Activated naive CD8-positive, alpha-beta T cell treated with anti-CD3 and anti-CD28 coated beads, Interleukin-2, amount 50 U/mL, for 24 hours (primary cell): ENCODE measurements at regions not wholly inside any gene's neighbourhood (a gene's known extent, or its start where the extent isn't known, plus 50 kb on each side); places are given as distances from the start of the nearest gene placed in this dataset.
"Not testable (repeated sequence)": the region's sequence is repeated elsewhere in the genome, so short reads cannot be mapped to it uniquely, and the experiment has no call there.

ENCODE experiments used
- ATAC-seq: fragments of 150-1000 bp; cut with Tn5 transposase; one replicate; pipeline ENCODE4 v1.10.0; 2021
- DNase-seq: peaks from one replicate; pipeline ENCODE4 v3.0.0; 2021
- H3K27ac Mint-ChIP-seq: one replicate; pipeline ENCODE4 v1.8.0; 2021; ENCODE audit warnings: mild to moderate bottlenecking, mixed read lengths
- H3K27me3 Mint-ChIP-seq: one replicate; pipeline ENCODE4 v1.8.0; 2021; ENCODE audit warnings: mixed read lengths
- H3K36me3 Mint-ChIP-seq: one replicate; pipeline ENCODE4 v1.8.0; 2021; ENCODE audit warnings: low read depth, mixed read lengths
- H3K4me1 Mint-ChIP-seq: one replicate; pipeline ENCODE4 v1.8.0; 2021; ENCODE audit warnings: mixed read lengths
- H3K4me3 Mint-ChIP-seq: one replicate; pipeline ENCODE4 v1.8.0; 2021; ENCODE audit warnings: mild to moderate bottlenecking, moderate library complexity, mixed read lengths
- H3K9me3 Mint-ChIP-seq: one replicate; pipeline ENCODE4 v1.8.0; 2021; ENCODE audit warnings: mixed read lengths

DNA sequence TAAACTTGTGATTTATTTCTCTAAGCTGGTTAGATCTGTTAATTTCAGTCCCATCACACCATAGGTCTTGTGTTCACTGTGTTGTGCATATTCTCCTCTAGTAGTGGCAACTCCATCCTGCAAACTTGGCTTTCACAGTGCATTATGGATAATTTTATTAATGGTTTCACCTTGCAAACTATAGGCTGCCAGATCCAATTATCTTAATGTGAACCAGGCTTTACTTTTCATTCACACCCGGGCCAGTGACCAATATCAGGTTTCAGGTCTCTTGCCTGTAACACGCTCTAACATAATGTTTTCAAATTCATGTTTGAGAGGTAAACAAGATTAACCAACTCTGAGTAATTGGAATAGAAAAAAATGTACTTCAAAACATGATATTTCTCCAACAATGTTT is 1293.0 kb downstream of the REEP3 start:
- ATAC-seq, result no peak
- DNase-seq, result no peak
- H3K4me3 Mint-ChIP-seq, result no peak overlapping the region
- no peak overlapping the region for H3K27ac Mint-ChIP-seq
- no peaks in the 10 kb centered on the region for H3K27me3 Mint-ChIP-seq
- H3K4me1 Mint-ChIP-seq, result no peaks in the 10 kb centered on the region
- peaks cover 10% of the 10 kb centered on the region for H3K9me3 Mint-ChIP-seq
- H3K36me3 Mint-ChIP-seq, result no peaks in the 10 kb centered on the region

DNA sequence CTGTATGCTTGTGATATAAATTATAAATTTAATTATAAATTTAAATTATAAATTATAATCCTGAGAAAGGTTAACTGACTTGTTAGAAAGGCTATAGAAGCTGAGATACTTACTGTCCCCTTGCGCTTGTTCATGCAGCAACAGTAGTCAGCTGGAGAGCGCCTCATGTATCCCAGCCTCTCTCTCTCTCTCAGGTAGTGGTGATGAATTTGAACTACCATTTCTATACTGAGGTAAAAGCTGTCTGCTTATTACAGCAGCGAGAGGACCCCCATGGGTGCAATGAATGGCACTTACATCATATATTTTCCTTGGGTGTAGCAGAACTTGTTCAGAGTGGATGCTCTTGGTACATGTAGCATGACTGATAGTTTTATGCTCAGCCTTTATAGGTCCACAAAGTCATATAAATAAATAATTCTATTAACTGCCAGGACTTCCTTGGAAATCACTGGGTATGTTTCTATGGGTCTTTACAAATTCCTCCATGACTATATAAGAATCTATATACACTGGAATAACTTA is 1308.7 kb downstream of the REEP3 start:
- ATAC-seq, result no peak
- H3K4me3 Mint-ChIP-seq, result no peak overlapping the region
- no peaks in the 10 kb centered on the region for H3K36me3 Mint-ChIP-seq
- no peaks in the 10 kb centered on the region for H3K9me3 Mint-ChIP-seq
- H3K27me3 Mint-ChIP-seq, result no peaks in the 10 kb centered on the region
- H3K4me1 Mint-ChIP-seq, result no peaks in the 10 kb centered on the region
- DNase-seq, result no peak
- H3K27ac Mint-ChIP-seq, result no peak overlapping the region

DNA sequence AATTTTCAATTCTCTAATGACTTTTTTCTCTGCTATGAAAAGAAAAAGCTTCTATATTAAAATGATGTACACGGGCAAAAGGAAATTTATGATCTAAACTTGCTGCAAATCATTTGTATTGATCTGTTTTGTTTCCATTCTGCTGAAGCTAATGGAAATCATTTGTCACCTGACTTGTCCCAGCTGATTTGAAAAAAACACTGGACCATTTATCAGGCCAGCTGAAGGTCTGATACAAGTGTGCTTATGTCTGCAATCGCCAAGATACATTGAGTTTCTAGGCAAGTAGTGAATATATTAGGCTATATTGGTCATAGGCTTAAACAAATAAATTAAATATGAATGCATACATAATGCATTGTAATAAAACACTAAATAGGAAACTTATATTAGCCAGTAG is 1309.7 kb downstream of the REEP3 start:
- Mint-ChIP-seq H3K27me3 (no peaks in the 10 kb centered on the region), H3K9me3 (no peaks in the 10 kb centered on the region), H3K4me1 (no peaks in the 10 kb centered on the region), H3K27ac (no peak overlapping the region), H3K4me3 (no peak overlapping the region), H3K36me3 (no peaks in the 10 kb centered on the region)
- DNase-seq (no peak), ATAC-seq (no peak)

DNA sequence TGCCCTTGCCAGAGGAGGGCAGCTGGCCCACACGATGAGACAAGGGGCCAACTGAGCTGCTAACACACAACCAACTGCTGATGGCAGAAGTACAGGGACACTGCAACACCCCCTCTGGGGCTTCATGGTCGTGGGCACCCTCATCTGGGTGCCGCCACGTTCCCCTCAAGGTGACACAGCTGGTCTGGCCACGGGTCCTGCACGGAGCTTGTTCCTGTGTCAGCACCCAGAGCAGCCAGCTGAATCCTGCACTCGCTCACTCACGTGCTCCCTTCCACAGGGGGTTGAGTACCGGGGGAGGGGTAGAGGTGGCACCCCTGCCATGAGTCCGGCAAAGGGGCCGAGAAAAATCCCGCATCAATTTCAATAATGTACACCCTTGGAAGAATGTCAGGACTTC is 1319.1 kb downstream of the REEP3 start:
- no peak overlapping the region for H3K27ac Mint-ChIP-seq
- no peak overlapping the region for H3K4me3 Mint-ChIP-seq
- DNase-seq (no peak), ATAC-seq (no peak)
- no peaks in the 10 kb centered on the region for H3K36me3 Mint-ChIP-seq
- peaks cover 16% of the 10 kb centered on the region for H3K9me3 Mint-ChIP-seq
- H3K27me3 Mint-ChIP-seq, result no peaks in the 10 kb centered on the region
- H3K4me1 Mint-ChIP-seq, result no peaks in the 10 kb centered on the region

DNA sequence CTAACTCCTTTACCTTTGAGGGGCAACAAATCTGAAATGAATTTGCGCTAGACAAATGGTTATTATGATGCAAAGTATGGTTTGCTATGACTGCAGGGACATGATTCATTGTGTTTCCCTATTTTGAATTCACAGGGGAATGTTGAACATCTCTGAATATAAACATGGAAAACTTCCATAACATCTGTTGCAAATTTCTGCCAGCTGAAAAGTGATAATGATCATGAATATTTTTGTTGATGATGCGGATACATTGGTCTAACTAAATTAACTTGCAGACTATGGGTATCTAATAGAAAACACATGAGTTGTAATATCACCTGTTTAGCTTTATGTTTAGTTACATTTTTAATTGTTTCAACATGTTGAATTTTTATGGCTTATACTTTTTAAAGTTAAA is 1325.5 kb downstream of the REEP3 start:
- Mint-ChIP-seq H3K4me3 (no peak overlapping the region), H3K9me3 (peaks cover 6% of the 10 kb centered on the region), H3K27ac (no peak overlapping the region), H3K27me3 (no peaks in the 10 kb centered on the region), H3K36me3 (no peaks in the 10 kb centered on the region), H3K4me1 (no peaks in the 10 kb centered on the region)
- DNase-seq, result no peak
- no peak for ATAC-seq

DNA sequence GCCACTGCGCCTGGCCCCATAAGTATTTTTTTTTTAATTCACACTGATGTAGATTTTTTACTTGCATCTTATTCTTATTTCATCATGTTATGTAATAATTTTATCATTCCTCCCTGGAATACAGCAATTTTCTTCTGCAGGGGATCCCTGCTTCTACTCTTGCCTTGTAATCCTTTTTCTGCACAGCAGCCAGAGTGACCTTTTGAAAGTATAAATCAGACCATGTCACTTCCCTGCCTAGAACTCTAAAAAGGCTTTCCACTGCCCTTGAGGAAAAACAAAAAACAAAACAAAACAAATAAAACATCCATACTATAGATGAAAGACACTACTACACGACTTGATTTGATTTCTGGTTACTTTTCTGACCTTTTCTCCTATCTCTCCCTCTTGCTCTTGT is 1334.7 kb downstream of the REEP3 start:
- Mint-ChIP-seq H3K9me3 (peaks cover 3% of the 10 kb centered on the region), H3K4me1 (no peaks in the 10 kb centered on the region), H3K36me3 (no peaks in the 10 kb centered on the region), H3K27me3 (no peaks in the 10 kb centered on the region), H3K4me3 (no peak overlapping the region), H3K27ac (no peak overlapping the region)
- no peak for ATAC-seq
- no peak for DNase-seq

DNA sequence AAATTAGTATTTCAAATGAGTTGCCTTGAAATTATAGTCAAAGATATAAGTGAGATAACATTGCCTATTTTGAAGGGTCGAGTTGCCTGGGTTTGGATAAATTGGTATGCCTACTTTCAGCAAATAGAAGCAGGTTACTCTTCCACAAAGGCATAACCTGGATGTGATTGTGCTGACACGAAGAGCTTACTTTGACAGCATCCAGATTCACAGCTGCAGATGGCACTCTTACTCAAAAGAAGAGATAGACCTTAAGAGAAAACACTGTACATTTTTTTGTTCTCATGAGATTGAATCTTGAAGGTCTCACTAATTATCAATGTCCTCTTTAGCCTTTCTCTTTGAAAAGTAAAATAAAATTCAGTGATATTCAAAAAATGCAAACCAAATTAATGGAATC is 1338.7 kb downstream of the REEP3 start:
- H3K36me3 Mint-ChIP-seq, result no peaks in the 10 kb centered on the region
- no peak overlapping the region for H3K27ac Mint-ChIP-seq
- H3K9me3 Mint-ChIP-seq, result peaks cover 7% of the 10 kb centered on the region
- DNase-seq (no peak), ATAC-seq (no peak)
- no peaks in the 10 kb centered on the region for H3K27me3 Mint-ChIP-seq
- H3K4me1 Mint-ChIP-seq, result no peaks in the 10 kb centered on the region
- no peak overlapping the region for H3K4me3 Mint-ChIP-seq

DNA sequence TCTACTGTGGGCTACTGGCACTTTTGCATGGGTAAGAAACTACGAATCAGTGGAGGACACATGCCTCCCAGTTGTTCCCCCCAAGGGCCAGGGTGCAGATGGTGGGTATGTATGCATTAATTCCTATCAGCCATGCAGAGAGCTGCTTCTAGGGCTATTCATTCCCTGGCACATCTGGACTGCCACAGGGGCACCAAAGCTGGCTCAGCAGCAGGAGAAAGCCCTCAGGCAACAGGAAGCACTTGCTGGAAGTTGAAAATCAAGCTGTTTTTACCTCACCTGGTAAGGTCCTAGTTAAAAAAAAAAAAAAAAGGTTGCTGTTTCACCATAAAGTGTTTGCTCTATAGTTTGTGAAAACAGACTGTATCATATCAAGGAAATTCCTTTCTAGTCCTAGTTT is 1342.6 kb downstream of the REEP3 start:
- no peak for ATAC-seq
- H3K9me3 Mint-ChIP-seq, result peaks cover 7% of the 10 kb centered on the region
- no peaks in the 10 kb centered on the region for H3K4me1 Mint-ChIP-seq
- no peaks in the 10 kb centered on the region for H3K36me3 Mint-ChIP-seq
- DNase-seq, result no peak
- H3K27me3 Mint-ChIP-seq, result no peaks in the 10 kb centered on the region
- no peak overlapping the region for H3K27ac Mint-ChIP-seq
- H3K4me3 Mint-ChIP-seq, result no peak overlapping the region

DNA sequence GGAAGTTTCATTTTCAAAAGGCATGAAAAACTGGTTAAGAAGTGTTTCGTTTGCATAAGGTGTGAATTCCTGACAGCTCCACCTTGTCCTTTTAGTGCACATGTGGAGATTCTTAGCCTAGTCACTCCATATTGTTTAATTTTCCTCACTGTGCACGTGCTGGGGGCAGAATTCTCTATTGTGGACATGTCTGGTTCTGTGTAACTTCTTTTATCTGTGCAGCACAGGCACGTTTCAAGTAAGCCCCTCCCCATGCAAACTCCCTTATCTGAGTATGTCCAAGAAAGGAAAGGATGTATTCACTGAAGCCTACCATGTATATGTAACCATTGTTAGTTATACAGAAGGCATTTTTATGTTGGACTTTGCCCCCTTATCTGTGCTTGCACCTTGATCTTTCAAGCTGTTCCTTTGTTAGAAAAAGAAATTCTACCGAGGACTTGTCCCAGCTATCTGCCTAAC is 1346.3 kb downstream of the REEP3 start:
- Mint-ChIP-seq H3K36me3 (no peaks in the 10 kb centered on the region), H3K9me3 (no peaks in the 10 kb centered on the region), H3K27me3 (no peaks in the 10 kb centered on the region), H3K27ac (no peak overlapping the region), H3K4me1 (no peaks in the 10 kb centered on the region), H3K4me3 (no peak overlapping the region)
- ATAC-seq (no peak), DNase-seq (no peak)

DNA sequence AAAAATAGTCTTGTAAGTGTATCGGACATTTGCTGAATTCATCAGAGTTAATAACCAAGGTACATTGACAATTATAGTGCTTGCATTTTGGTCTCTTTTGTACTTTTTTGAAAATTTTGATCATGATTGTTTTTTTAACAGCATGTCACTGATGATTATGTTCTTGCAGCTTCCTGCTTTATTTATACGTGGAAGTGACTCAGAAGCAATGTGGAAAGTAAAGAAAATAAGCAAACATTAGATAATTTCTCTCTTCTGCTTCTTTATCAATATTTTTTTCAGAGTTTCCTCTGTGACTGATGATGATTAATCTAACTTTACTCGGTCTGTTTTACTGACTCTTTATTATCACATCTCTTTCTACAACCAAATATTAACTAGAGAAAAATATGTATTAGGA is 1351.9 kb downstream of the REEP3 start:
- no peak for DNase-seq
- no peak for ATAC-seq
- Mint-ChIP-seq H3K4me1 (no peaks in the 10 kb centered on the region), H3K4me3 (no peak overlapping the region), H3K9me3 (peaks cover 5% of the 10 kb centered on the region), H3K27me3 (no peaks in the 10 kb centered on the region), H3K36me3 (no peaks in the 10 kb centered on the region), H3K27ac (no peak overlapping the region)

DNA sequence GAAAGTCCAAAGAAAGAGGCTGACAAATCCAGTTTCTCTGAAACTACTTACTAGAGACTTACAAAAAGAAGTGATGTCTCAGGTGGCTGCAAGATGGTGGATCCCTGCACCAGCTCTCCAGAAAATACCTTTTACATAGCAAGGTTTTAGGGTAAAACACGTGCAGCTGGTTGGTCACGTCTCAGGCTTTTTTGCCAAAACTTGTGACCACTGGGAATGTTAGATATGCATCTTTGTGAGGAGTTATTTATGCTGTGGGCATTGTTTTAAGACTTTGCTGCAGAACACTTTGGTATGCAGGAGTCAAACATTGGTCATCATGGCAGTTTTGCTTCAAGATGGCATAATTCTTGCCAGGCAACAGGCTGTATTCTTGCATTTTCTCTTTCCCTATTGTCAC is 1352.8 kb downstream of the REEP3 start:
- Mint-ChIP-seq H3K27ac (no peak overlapping the region), H3K4me1 (no peaks in the 10 kb centered on the region), H3K4me3 (no peak overlapping the region), H3K9me3 (peaks cover 5% of the 10 kb centered on the region), H3K36me3 (no peaks in the 10 kb centered on the region), H3K27me3 (no peaks in the 10 kb centered on the region)
- DNase-seq (no peak), ATAC-seq (no peak)

DNA sequence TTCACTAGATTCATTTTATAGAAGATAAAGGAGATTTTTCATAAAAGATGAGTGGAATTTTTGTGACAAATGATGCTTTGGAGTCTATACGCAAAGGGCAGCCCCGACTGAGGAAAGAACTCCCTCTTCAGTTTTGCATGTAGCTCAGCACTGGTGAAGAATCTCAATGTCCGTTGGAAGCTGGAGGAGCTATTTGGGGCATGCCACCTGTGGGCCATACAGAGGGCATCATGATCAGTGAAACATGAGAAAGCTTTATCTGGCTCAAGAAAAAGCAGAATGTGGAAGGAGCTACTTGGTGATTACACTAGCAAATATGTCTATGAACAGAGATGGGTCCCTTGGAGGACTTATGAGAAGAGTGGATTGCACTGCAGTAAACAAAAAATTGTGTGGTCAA is 1359.3 kb downstream of the REEP3 start:
- H3K27me3 Mint-ChIP-seq, result no peaks in the 10 kb centered on the region
- no peaks in the 10 kb centered on the region for H3K36me3 Mint-ChIP-seq
- no peaks in the 10 kb centered on the region for H3K4me1 Mint-ChIP-seq
- H3K27ac Mint-ChIP-seq, result no peak overlapping the region
- ATAC-seq (no peak), DNase-seq (no peak)
- no peak overlapping the region for H3K4me3 Mint-ChIP-seq
- H3K9me3 Mint-ChIP-seq, result no peaks in the 10 kb centered on the region

DNA sequence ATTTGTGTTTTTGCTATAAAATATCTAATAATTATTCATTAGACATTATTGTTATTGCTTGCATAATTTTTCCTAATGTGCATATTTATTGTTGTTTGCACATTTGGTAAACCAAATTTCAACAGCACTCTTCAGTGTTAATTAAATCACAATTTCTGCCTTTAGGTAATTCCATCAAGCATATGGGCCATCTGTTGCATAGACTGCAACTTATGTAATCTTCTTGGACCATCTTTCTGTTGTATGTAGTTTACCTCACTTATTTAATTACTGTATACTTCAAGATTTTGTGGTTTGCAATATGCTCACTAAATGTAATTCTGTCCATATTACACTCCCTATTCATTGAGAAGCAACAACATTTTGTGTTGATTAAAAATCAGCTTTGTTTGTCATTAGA is 1360.1 kb downstream of the REEP3 start:
- Mint-ChIP-seq H3K36me3 (no peaks in the 10 kb centered on the region), H3K4me1 (no peaks in the 10 kb centered on the region), H3K9me3 (no peaks in the 10 kb centered on the region), H3K27ac (no peak overlapping the region), H3K27me3 (no peaks in the 10 kb centered on the region), H3K4me3 (no peak overlapping the region)
- ATAC-seq (no peak), DNase-seq (no peak)

DNA sequence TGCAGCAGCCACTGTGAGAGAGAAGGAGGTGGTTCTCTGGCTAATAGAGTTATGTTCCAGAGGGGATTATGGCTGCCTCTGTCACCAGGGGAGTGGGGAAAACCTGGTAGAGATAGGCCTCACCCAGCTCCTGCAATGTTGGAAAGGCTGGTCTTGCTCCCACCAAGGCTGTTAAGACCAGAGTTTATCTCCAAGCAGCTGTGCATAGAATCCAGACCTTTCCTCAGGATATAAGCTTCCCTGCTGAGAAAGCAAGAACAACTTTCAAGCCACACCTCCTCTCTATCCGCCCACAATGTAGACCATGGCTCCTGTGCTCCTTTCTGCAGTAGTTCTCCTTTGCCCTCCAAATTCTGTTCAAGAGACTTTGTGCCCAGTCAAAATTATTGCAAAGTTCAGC is 1375.4 kb downstream of the REEP3 start:
- DNase-seq (no peak), ATAC-seq (no peak)
- Mint-ChIP-seq H3K27ac (no peak overlapping the region), H3K36me3 (no peaks in the 10 kb centered on the region), H3K4me1 (no peaks in the 10 kb centered on the region), H3K9me3 (peaks cover 28% of the 10 kb centered on the region), H3K27me3 (no peaks in the 10 kb centered on the region), H3K4me3 (no peak overlapping the region)

DNA sequence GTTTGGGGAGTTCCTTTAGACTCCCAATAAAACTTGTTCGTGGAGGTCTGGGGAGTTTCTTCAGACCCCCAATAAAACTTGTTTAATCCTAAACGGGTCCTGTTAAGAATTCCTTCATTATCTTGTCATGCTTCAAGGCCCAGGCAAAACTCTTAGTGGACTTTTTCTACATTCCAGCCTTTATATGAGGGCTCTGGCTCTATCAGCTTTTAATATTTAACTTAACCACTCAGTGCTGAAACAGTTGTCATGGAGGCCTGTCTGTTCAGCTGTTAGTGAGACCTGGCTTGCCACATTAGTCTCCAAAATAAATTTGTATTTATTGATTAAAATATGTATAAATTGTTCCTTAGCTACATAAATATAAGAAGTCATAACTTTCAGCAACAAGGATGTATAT is 1385.1 kb downstream of the REEP3 start:
- not testable (repeated sequence) for H3K4me3 Mint-ChIP-seq, DNase-seq, H3K4me1 Mint-ChIP-seq, H3K27me3 Mint-ChIP-seq, H3K27ac Mint-ChIP-seq, H3K9me3 Mint-ChIP-seq, ATAC-seq, H3K36me3 Mint-ChIP-seq

DNA sequence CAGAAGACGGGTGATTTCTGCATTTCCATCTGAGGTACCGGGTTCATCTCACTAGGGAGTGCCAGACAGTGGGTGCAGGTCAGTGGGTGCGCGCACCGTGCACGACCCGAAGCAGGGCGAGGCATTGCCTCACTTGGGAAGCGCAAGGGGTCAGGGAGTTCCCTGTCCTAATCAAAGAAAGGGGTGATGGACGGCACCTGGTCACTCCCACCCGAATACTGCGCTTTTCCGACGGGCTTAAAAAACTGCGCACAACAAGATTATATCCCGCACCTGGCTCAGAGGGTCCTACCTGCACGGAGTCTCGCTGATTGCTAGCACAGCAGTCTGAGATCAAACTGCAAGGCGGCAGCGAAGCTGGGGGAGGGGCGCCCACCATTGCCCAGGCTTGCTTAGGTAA is 1403.1 kb downstream of the REEP3 start:
- not testable (repeated sequence) for H3K4me3 Mint-ChIP-seq, H3K36me3 Mint-ChIP-seq, H3K27me3 Mint-ChIP-seq, H3K27ac Mint-ChIP-seq, DNase-seq, ATAC-seq, H3K4me1 Mint-ChIP-seq
- H3K9me3 Mint-ChIP-seq, result peaks cover 27% of the 10 kb centered on the region
